A204.1 (cell line): ENCODE measurements at regions not wholly inside any gene's neighbourhood (a gene's known extent, or its start where the extent isn't known, plus 50 kb on each side); places are given as distances from the start of the nearest gene placed in this dataset.
"Not testable (repeated sequence)": the region's sequence is repeated elsewhere in the genome, so short reads cannot be mapped to it uniquely, and the experiment has no call there.

Source experiments
- FAIRE-seq: peaks from 2 replicates; lab custom pipeline; 2012; peaks lifted over from hg19 to GRCh38; lab: Jason Lieb, UNC

DNA sequence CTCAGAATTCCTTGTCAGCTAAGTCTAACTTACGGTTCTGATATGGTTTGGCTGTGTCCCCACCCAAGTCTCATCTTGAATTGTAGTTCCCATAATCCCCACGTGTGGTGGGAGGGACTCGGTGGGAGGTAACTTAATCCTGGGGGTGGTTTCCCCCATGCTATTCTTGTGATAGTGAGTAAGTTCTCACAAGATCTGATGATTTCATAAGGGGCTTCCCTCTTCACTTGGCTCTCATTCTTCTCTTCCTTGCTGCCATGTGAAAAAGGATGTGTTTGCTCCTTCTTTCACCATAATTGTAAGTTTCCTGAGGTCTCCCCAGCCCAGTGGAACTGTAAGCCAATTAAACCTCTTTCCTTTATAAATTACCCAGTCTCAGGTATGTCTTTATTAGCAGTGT lies 163.0 kb downstream of the PMAIP1 start:
- FAIRE-seq: not testable (repeated sequence)

DNA sequence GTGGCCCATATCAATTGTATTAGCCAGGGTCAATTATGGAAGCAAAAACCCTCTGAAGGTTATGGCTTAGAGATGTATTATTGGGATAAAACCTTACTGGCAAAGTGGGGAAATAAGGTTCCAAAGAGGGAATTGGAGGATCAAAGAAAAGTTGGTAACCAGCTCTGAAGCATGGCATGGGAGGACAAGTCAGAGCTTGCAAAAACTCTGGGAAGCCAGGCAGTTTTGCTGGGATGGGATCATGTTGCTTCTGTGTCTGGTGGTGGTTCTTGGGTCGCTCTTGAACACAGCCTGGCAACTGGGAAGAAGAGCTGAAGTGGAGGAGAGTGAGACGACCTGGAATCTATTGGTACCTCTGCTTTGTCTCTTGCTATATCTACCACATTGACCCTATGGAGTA lies 162.6 kb downstream of the PMAIP1 start:
- FAIRE-seq: no peak

DNA sequence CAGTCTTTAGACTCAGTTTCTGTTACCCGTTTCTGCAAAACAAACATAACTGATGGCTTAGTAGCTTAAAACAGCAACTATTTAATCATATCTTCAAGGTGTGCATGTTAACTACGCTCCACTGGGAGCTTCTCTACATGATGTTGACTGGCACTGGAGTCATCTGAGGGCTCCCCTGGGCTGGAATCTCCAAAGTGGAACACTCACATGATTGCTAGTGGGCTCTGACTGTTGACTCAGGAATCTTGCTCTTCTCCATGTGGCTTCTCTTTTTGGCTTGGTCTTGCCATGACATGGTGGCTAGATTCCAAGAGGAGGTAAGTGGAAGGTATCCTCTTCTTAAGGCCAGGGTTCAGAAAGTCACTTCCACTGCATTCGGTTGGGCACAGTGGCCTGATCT lies 160.8 kb downstream of the PMAIP1 start:
- FAIRE-seq: no peak

DNA sequence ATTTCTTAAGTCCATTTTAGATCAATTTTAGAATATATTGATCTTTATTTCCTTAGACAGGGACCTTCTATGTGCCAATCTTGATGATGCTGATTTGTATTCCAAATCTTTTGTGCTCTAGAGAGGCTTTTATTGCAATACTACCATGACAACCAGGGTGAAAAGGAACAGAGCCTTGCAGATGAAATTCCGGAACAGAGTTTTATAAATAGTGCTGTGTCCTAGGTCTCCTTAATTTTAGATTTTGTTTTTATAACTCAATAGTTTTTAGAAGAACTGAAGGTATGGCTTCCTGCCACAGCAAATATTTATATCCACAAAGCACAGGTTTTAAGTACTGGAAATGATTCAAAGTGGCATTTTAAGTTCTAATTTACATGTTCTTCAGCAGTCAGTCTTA lies 160.2 kb downstream of the PMAIP1 start:
- no peak for FAIRE-seq

DNA sequence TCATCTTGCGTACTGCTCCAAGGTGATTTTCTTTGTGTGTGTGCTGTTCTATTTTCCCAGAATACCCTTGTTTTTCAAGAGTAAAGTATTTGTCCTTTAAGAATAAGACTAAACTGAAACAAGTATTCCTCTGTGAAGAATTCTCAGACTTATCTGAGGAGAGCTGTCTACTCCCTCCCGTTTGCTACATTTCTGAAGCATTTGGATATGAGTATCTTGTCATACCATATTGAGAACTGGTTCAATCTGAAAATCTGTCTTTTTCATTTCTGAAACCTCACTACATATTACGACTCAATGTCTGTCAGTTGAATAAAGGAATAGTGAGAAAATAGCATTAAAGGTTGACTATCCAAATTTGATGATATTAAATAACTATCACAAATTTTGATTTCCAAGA lies 159.4 kb downstream of the PMAIP1 start:
- no peak for FAIRE-seq

DNA sequence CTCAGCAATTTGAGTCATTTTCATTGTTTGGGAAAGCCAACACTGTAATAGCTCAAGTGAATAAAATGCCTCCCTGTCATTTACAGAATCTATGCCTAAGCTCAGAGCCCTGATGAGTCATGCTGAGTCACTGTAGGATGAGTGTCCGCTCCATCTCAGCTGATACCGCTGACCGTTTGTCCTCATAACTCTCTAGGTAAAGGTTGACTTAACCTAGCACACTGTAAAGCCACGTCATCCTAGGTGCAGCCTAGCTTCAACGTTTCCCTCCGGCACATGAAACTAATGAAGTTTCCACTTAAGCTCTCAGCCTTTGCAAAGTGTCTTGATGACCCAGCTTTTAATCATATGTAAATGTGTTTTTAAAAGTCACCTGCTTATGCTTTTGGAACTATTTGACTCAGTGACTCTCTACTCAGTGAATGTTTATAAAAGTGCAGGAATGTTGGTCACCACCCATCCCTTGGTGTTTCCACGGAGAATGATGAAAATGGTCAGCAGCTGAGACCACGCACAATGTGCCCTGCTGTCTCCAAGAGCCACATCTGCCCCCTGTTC lies 154.0 kb downstream of the PMAIP1 start:
- FAIRE-seq: no peak

DNA sequence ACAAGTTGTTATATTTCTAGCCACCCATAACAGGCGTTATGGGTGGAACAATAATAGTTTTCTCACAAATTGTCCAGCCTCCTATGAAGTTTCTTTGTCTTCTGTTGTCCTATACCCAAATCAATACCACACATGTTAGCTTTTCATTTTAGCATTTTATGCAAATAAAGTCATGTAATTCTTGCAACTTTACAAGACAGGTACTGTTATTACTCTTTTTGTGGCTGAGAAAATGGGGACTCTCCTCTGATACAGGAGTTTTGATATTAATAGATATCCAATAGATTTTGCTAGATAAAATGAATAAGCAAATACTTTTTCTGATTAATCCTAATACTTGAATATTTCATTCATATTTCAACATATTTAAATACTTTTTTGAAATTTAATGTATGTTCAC lies 151.0 kb downstream of the PMAIP1 start:
- FAIRE-seq: no peak

DNA sequence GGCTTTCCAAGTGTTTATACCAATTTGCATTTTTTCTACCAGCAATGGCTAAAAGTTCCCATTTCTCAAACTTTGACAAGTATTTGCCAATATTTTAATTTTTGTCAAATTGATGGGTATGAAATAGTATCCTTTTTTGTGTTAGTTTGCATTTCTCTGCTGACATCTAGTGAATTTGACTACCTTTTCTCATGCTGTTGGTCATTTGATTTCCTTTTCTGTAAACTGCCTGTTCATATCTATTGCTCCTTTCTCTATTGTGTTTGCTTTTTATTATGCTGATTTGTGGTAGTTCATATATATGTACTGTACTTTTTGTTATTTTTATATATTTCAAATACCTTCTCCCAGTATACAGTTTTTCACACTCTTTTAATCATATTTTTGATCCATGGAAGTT lies 149.4 kb downstream of the PMAIP1 start:
- no peak for FAIRE-seq

DNA sequence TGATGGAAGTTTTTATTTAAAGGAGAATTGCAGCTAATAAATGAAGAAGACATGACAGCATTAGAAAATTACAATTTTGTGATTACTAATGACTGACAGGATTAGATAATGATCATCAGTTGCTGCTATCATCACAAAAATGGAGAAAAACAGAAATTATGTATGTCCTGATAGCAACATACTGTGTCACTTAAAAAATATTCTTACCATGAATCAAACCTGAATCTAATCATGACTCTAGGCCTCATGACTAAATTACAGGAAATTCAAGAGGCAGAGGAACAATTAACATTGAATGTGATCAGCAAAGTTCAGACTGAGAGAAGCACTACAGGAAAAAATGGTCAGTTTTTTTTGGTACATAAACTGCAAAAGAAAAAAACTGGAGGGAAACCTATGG lies 147.8 kb downstream of the PMAIP1 start:
- FAIRE-seq: no peak

DNA sequence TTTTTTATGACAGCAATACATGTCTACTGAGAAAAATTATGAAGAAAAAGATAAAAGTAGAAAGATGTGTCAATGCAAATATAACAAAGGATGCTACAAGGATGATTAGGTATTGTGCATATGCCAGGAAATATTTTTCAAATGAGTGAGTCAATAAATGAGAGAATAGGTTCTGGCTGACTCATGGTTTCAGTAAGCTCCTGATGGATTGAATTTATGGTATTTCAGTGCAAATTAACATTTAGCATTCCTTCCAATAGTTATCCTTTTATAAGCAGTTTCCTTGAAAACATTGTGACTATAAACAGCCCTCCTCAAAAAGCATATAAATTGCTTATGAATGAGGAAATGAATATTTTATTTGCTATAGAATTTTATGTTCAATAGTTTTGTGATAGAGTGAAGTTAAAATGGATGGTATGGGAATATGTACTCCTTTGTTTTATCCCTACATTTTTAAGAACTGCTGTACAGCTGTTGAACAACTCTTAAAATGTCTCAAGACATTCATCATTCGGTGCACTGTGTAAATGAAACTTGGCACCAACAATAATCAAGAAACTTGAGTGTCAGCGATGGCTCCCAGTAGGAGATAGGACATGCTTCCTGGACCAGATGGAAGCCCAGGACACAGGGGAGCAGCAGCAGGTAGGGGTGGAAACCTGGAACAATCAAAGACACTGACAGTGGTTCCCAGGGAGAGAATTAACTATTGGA lies 144.7 kb downstream of the PMAIP1 start:
- FAIRE-seq: no peak

DNA sequence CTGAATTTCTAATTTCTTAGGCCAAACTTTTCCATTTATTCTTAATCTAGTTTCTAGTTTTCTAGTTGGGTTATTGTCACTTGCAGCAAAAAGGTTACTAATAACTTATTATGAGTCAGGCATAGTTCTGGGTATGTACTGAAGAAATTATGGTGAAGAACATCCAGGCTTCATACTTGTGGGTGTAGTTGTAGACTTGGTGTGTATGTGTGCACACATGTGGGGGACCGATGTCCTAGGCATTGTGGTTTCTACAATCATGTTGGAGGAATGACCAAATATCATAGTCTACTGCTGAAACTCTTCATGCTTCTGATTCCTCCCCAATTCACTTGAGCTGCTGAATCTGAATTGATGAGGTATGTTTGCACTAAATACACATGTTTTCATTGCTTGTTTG lies 141.2 kb downstream of the PMAIP1 start:
- no peak for FAIRE-seq

DNA sequence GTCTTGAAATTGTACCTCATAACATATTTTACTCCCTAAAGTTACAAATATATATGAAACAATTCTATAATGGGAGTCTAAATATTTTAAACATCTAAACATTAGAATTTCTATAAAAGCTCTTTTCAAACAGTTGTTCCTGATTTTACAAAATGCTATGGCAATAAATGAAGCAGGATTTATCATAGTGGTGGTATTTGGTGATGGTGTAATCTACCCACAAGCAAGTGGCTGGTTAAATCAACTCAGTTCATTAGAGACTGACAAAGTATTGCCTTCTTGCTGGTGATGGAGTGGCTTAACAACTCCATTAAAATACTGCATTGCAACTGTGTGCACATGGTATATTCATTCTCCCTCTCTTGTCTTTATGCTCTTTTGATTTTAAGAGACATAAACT lies 138.9 kb downstream of the PMAIP1 start:
- FAIRE-seq: no peak

DNA sequence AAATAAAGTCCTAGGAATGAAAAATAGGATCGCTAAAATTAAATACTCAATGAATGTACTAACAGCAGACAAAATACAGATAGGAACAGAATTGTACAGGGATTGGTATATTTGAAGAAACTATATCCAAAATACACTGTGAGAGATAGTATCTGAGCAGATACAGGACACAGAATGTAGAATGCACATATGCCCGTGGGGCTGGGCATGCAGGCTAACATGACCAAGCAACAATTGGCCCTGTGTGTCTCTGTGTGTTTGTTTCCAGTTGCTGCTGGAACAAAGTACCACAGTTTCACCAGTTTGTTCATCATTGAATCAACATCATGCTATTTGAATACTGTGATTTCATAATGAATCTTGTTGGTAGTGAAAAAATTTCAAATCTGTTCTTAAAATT lies 127.6 kb downstream of the PMAIP1 start:
- no peak for FAIRE-seq

DNA sequence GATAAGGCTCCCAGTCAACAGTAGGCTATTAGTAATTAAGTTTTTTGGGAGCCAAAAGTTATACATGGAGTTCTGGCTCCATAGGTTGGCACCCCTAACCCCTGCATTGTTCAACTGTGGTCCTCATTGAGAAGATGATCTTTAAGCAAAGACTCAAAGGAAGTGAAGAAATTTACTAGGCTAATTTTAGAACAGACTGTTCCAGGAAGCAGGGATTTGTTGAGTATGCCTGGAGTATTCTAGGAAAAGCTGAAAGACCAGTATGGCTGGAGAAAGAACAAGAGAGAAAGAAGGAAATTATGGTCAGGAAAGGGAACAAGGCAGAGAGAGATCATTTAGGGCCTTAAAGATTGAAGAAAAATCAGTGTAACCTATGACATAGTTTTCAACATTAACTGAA lies 125.1 kb downstream of the PMAIP1 start:
- FAIRE-seq: no peak

DNA sequence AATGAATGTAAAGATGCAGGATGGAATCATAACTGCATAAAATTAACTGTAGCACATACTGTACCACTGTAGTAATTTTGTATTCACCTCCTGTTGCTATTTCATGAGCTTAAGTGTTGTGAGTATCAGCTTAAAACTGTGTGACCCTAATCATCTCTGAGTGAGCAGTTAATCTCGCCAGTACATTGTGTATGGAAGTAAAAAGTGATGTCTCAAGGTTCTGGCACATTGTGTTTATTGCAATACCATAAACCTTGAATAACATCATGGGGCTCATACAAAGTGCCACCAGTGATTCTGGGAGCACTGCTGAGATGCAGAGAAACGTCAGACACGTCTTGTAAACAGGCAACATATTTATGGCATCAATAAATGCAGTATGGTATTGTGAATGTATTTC lies 124.5 kb downstream of the PMAIP1 start:
- no peak for FAIRE-seq

DNA sequence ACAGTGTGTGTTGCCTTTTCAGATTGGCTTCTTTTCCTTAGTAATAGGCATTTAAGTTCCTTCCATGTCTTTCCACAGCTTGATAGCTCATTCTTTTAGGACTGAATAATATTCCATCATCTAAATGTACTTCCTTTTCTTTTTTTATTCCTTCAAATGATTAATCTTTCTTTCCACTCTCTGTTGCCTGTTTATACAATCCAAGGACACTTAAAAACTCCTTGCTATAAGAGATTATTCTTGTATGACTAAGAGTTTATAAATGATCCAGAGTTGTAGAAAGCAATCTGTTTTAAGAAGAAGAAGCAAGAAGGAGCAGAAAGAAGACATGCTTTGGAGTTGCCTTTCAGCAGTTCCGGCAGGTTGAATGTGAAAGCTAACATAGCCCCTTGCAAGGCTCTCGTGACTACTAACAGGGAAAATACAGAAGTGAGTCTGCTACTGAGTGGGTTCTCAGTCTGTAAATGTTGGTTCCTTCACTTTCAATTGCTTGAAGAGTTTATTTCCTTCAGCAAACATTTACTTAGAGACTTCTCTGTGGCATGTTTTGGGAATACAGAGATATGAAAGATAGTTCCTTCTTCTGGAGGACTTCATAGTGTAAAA lies 123.0 kb downstream of the PMAIP1 start:
- FAIRE-seq: no peak

DNA sequence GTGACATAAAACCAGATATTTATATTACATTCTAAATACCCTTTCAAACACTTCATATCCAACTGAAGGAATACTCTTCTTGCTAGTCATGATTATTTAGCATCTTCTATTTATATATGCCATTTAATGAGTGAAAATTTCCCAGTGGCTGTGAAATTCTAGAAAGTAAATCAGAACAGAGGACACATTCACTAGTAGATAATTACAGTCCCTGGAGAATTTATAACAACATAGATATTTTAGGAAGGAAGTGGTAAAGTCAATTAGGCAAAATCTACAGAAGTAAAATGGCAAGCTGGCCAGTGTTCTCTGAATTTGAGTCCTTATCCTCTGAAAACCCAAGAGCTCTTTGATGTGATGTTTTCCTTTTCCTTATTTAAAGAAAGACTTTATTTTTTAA lies 121.8 kb downstream of the PMAIP1 start:
- no peak for FAIRE-seq

DNA sequence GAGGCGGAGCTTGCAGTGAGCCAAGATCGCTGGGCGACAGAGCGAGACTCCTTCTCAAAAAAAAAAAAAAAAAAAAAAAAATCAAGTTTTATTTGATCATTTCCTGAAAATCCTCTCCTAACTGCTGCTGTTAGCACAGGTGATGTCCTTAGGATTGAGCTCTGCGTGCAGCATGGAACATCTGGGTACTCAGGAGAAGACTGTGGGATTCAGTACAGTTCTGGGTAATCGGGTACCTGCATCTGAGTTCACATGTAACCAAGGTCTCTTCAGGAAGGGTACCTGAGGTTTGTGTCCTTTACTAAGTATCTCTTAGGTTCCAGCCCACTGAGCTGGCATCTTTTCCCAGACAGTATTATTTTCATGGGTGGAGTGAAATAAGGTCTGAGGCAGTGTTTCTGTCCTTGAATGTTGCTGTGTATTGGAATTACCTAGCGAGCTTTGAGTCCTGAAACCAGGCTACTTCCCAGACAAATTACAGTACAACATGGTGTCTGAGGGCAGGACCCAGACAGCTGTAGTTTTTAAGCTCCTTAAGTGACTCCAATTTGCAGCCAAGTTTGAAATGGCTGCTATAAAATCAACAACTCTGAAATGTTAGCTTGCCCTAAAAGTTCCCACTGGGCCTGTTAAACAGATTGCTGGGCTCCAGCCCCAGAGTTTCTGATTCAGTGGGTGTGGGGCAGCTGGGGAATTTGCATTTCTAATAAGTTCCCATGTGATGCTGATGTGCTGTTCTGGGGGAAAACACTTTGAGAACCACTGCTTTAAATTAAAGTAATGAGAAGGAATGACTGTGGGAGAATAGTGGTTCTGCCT lies 120.5 kb downstream of the PMAIP1 start:
- no peak for FAIRE-seq

DNA sequence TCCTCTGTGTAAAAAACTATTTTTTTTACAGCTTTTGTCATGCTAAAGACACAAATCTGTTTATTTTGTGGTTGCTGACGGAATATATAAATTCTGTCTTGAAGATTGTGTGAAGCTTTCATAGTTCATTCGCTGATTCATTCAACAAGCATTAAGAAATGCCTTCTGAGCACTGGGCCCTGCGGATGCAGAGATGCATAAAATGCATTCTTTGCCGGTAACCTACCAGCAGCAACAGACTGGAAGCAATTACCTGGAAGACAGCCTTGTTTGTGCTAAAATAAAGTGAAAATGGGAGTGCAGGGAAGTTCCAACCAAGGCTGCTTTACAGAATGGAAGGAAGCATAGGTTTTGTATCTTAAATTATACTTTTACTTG lies 119.7 kb downstream of the PMAIP1 start:
- no peak for FAIRE-seq

DNA sequence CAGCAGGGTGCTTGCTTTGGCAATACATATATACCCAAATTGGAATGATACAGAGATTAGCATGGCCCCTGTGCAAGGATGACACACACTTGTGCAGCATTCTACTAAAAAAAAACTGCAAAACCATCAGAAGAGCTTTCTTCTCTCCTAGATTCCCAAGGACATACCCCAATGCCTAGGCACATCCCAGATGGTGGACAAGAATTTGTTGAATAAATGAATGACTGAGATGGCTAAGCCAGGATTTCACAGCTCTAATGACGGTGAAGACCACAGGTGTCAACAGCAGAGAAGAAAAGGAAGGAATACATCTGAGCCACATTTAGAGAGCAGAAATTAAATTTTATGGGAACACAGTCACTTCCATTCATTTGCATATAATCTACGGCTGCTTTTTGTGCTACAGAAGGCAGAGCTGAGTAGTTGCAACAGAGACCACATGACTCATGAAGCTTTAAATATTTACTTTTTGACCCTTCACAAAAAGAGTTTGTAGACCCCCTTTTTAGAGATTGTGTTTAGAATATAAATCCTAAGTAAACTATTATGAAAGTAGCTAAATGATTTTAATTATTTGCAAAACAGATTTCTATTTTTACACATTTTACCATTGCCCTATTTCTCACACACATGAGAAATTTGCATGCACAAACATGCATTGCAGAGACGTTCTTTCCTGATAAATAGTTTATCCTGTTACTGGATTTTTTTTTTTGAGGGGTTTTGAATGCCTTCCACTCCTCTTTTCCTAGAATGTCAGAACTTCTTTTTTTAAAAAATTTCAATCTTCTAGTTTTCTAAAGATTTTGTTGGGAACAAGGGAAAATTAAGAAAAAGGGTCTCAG lies 119.0 kb downstream of the PMAIP1 start:
- FAIRE-seq: no peak

DNA sequence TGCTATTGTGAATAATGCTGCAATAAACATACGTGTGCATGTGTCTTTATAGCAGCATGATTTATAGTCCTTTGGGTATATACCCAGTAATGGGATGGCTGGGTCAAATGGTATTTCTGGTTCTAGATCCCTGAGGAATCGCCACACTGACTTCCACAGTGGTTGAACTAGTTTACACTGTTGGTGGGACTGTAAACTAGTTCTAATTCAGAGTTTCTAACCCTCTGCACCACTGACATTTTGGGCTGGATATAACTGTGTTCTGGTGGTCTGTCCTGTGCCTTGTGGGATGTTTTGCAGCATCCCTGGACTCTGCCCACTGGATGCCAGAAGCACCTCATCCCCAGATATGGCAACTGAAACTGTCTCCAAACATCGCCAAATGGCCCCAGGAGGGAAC lies 118.3 kb downstream of the PMAIP1 start:
- not testable (repeated sequence) for FAIRE-seq

DNA sequence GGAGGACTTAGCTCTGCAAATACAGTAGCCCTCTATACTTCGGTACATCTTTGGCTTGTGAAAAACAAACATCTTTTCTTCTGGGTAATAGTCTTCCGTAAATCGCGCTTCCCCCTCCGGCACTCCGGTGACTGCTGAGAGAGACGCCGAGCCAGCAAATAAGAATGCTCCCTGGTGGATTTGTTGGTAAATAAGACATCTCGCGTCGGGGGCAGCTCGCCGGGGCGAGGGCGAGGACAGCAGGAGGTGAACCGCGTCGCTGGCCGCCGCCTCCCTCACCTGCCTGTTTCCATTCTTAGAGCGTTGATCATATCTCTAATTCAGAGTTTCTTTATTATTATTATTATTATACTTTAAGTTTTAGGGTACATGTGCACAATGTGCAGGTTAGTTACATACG lies 117.6 kb downstream of the PMAIP1 start:
- FAIRE-seq: no peak
